ENCODE measurements at regions not wholly inside any gene's neighbourhood (a gene's known extent, or its start where the extent isn't known, plus 50 kb on each side); places are given as distances from the start of the nearest gene placed in this dataset.
"Not testable (repeated sequence)": the region's sequence is repeated elsewhere in the genome, so short reads cannot be mapped to it uniquely, and the experiment has no call there.

DNA sequence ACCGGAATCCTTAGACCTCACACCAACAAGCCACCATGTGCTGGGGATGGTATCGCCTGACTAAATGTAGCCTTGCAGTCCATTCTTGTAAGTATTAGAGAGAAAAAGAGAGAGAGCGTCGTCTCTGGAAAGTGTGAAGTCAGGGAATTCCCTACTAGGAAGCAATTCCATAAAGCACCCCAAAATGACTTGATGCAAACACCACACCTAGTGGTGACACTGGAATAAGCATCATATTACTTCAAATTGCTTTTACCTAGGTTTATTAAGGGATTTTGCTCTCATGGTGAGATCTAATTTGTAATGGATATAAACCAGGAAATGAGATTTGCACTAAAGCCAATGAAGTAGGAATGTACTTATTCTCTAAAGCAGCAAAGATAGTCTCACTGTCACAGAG, 111.4 kb upstream of the METTL9 start:
- DNase-seq (ENCODE audit: low read depth in 2 of 2): not testable (repeated sequence)

DNA sequence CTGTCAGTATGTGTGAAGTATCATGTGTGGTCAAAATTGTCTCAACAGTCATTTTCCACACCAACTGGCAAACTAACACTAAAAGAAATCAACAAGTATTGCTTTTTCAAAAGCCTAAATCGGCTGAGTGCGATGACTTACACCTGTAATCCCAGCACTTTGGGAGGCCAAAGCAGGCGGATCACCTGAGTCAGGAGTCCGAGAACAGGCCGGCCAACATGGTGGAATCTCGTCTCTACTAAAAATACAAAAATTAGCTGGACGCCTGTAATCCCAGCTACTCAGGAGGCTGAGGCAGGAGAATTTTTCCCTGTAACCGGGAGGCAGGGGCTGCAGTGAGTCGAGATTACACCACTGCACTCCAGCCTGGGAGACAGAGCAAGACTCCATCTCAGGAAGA, 100.3 kb upstream of the METTL9 start:
- not testable (repeated sequence) for DNase-seq (ENCODE audit: low read depth in 2 of 2)

DNA sequence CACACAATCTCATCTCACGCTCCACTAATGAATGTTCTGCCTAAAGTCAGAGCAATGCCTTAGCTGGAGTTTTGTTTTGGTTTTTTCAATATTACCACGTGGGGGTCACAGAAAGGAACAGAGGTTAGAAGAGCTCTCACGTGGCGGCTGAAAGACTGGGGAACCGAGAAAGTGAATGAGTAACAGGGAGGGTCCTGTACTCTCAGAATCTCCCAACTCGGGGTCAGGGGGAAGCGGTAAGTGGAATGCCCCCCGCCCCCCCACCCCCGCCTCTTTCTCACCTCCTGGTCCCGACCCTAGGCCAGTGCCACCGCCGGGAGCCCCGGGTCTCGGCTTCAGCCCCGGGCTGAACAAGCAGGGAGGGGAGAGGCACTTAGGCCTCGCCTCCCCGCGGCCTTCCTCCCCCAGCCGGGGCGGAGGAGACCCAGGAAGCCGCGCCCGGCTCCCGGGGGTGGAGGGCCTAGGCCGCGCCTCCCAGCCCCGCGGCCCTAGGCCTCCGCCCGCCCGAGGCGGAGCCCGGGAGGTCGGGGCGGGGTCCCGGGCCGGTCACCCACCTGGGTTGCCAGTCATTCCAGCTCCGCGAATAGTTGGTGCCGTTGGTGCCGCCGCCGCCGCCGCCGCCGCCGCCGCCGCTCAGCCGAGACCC, 98.0 kb upstream of the METTL9 start:
- peak; percentile 37 to 46 for DNase-seq (ENCODE audit: low read depth in 2 of 2)

DNA sequence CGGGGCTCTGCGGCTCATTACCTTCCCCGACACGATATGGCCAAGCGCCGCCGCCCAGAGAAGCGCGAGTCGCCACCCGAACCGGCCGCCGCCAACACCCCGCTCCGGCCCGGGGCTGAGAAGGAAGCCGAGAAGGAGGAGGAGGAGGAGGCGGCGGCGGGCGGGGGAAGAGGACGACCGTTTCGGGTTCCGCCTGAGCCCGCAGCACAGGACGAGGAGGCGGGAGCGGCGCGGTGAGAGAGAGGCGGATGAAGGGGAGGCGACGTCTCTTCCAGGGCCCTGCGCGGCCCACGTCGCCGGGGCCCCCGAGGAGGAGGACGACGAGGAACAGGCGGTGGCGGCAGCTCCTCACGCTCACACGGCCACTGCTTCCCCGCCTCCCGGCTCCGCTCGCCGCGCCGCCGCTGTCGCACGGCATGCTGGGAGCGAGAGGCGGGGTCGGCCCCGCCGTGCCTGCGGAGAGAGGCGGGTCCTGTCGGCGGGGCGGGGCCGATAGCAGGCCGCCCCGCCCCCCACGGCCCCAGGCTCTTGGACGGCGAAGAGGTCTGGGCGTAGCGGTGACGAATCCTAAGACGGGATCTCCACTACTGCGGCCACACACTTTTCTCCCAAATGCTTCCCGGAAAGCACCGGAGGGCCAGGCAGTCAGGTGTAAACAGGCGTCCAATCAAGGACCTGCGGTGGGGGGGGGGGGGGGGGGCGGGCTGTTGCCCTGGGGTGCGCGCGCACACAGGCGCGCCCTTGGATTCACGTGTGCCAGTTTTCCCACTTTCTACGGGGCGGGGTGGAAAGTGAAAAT, 97.3 kb upstream of the METTL9 start:
- DNase-seq (ENCODE audit: low read depth in 2 of 2): peak; percentile 80 to 82

DNA sequence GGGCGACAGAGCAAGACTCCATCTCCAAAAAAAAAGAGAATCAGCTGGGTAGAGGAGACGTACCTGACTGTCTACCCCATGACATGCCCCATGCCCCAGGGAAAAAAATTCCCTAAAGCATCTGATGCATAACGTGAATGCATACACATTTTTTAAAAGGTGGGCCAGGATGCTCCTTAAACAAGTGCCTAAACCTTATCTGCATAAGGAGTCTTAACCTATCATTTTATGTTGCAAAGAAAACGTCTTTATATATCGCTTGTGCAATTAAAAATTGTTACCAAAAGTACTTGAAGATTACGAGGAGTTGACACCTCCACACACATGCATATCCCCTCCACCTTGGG, 95.8 kb upstream of the METTL9 start:
- not testable (repeated sequence) for DNase-seq (ENCODE audit: low read depth in 2 of 2)

DNA sequence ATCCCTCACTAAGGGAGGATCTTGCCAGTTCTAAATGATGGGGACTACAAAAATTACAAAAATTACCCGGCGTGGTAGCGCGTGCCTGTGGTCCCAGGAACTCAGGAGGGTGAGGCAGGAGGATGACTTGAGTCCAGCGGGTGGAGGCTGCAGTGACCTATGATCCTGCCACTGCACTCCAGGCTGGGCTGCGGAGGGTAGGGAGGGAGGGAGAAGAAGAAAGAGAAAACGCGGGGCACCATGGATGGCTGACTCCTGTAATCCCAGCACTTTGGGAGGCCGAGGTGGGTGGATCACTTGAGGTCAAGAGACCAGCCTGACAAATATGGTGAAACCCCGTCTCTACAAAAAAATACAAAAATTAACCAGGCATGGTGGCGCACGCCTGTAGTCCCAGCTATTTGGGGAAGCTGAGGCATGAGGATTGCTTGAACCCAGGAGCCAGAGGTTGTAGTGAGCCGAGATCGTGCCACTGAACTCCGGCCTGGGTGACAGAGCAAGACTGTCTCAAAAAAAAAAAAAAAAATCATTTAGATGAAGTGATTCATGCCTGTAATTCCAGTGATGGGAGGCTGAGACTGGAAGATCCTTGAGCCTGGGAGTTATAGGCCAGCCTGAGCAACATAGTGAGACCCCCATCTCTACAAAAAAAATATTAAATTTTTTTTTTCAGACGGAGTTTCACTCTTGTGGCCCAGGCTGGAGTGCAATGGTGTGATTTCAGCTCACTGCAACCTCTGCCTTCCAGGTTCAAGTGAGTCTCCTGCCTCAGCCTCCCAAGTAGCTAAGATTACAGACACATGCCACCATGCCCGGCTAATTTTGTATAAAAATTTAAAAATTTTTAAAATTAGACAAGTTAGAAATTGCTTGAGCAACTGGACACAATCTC, 95.2 kb upstream of the METTL9 start:
- not testable (repeated sequence) for DNase-seq (ENCODE audit: low read depth in 2 of 2)

DNA sequence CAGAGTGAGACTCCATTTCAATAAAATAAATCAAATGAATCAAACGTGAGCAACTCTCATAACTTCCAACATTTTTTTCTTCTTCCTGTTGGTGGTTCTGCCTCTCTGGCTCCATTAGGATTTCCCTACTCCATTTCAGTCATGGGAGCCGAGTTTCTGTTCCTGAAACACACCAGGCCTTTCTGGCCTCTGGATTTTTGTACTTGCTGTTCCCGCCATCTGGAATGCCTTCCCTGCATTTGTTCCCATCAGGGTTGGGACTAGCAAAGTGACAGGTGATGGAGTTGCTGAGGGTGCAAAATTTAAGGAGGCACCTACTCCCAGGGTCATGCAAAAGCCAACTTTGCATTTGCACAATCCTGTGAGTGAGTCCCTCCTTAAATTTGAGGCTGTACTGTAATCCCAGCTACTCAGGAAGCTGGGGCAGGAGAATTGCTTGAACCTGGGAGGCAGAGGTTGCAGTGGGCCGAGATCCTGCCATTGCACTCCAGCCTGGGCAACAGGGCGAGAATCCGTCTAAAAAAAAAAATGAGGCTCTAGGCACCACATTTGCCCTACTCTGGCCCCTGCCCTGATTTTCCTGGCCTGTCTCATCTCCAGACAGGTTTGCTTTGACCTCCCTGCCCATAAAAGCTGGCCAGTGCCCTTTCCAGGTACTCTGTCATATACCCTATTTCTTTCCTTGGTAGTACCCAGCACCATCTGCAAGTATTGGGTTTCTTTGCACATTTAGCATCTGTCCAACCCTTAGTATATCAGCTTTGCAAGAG, 93.4 kb upstream of the METTL9 start:
- not testable (repeated sequence) for DNase-seq (ENCODE audit: low read depth in 2 of 2)

DNA sequence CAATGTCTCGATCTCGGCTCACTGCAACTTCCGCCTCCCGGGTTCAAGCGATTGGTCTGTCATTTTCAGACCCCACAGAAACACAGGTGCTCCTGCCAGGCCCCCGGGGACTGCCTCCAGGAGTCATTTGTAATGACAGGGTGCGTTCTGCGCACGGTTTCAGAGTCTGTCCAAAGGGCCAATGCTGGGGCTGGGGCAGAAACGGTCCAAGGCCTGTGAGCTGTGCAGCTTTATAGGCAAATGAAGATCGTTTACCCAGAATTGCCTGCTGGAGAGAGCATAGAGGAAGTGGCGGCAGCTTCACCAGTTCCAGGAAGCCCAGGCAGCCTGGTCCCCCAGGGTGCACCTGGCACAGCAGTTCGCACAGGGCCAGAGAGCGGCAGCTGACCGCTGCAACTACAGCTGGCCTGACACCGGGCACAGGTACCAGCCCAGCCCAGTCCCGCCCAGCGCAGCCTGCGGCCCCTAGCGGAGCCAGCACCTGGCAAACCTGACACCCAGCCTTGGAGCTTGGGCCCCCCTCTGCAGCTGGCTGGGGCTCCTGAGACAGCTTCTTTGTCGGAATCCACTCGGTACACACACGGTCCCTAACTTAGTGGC, 92.4 kb upstream of the METTL9 start:
- peak; percentile 21 to 35 for DNase-seq (ENCODE audit: low read depth in 2 of 2)

DNA sequence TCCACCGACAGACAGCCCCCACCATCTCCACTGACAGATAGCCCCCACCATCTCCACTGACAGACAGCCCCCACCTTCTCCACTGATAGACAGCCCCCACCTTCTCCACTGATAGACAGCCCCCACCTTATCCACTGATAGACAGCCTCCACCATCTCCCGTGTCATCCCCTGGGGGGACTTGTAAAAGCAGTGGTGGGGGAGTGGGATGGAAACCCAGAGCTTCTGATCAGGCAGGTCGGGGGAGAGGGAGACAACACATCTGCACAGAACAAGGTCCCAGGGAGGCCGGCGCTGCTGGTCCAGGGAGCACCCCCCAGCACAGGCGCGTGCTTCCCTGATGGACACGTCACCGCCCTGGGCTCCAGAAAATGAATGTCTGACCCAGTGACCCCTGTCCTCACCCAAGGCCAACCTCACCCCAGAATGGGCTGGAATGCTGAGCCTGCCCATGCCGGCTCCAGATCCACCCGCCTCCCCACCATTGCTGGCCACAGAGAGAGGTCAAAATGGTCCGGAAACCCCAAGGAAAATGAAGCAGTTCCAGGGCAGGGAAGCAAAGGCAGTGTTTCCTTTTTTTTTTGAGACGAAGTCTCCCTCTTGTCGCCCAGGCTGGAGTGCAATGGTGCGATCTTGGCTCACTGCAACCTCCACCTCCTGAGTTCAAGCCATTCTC, 91.6 kb upstream of the METTL9 start:
- DNase-seq (ENCODE audit: low read depth in 2 of 2): not testable (repeated sequence)

DNA sequence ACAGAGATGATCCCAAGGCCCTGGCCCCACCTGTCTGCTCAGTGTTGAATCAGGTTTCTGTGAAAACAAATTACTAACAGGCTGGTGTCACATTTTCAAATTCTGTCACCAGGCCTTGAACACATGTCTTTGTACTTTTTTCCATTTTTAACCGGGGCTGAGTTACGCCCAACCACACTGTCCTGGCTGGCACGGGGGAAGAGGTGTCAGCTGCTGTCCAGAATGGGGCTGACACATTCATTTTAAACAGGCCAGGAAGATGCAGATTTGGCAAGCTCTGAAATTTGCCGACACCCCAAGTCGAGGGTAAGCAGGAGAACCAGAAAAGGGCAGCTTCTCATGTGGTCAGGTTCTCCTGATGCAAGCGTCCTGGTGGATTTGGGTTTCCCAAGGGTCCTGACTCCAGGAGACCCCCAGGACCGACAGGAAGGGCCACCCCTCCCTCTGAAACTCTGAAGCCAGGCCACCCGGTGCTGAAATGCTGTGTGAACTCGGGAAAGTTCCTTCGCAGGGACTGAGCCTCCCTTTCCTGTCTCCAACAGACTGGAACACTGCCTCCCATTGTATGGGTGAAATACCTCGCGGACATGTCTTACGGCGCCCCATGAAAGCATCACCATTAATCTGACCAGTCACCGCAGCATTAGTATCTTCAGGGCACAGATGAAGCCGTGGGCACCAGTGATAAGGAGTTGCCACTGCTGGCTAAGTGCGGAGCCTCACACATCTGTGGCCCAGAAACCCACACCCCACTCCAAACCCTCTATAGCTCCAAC, 90.5 kb upstream of the METTL9 start:
- DNase-seq (ENCODE audit: low read depth in 2 of 2): not testable (repeated sequence)

DNA sequence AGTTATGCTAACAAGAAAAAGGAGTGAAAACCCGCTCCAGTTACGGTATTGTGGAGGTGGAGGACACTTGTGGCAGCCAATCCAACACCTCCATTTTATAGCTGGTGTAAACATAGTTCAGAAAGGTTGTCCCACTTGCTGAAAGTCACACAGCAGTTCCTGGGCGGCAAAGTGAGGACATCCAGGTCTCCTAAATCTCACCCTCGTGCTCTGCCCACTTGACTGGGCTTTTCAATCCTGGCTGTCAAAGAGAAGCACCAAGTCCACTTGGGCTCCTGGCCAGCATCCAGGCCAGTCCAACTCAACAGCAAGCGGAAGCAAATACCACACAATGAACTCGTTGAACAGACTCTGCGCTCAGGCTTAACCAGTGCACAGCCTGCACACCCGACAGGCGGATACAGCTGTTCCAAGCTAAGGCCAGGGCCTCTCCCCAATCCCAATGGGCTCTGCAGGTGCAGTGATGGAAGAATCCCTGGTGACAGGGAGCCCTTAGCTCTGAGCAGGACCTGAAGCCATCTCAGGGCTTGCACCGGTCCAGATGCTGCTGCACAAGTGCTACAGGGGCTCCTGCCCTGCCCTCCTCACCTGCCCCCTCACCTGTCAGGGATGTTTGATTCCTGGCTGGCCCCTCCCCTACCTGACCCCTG, 89.8 kb upstream of the METTL9 start:
- DNase-seq (ENCODE audit: low read depth in 2 of 2): not testable (repeated sequence)

DNA sequence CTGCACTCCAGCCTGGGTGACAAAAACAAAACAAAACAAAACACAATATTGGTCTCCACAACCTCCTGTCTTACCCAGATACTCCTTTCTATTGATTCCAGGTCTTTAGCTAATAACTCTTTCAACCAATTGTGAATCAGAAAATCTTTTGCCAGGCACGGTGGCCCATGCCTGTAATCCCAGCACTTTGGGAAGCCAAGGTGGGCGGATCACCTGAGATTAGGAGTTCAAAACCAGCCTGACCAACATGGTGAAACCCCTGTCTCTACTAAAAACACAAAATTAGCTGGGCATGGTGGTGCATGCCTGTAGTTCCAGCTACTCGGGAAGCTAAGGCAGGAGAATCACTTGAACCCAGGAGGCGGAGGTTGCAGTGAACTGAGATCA, 88.5 kb upstream of the METTL9 start:
- not testable (repeated sequence) for DNase-seq (ENCODE audit: low read depth in 2 of 2)

DNA sequence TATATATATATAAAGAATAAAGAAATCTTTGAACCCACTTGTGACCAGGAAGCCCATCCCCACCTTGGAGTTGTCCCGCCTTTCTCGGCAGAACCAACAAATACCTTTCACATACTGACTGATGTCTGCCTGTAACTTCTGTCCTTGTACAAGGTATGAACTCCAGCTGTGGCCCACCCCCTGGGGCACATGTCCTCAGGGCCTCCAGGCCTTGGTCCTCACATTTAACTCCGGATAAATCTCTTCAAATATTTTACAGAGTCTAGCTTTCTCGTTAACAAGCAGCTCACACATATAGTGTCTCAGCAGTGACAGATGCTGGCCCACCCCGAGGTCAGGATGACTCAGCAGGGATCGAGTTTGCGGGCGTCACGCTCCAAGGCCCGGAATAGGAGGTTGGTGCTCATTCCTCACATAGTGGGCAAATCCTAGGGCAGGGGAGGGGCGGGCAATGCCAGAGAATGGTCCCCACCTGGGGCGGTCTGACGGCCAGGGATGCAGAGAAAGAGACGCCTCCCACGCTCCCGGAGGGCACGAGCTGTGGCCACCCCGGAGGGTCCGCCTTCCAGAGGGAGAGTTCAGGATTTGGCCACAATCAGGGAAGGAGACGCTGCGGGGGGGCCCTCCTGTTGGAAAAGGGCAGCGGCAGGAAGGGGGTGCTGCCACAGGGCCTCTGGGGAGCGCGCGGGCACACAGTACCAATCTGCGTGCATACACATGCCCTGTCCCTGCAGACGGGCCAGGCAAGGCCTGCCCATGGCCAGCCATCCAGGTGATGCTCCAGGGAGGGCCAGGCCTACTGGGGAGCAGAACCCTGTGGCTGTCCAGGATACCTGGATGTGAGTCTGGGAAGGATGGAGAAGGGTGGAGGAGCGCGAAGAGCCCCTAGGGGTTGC, 87.8 kb upstream of the METTL9 start:
- not testable (repeated sequence) for DNase-seq (ENCODE audit: low read depth in 2 of 2)

DNA sequence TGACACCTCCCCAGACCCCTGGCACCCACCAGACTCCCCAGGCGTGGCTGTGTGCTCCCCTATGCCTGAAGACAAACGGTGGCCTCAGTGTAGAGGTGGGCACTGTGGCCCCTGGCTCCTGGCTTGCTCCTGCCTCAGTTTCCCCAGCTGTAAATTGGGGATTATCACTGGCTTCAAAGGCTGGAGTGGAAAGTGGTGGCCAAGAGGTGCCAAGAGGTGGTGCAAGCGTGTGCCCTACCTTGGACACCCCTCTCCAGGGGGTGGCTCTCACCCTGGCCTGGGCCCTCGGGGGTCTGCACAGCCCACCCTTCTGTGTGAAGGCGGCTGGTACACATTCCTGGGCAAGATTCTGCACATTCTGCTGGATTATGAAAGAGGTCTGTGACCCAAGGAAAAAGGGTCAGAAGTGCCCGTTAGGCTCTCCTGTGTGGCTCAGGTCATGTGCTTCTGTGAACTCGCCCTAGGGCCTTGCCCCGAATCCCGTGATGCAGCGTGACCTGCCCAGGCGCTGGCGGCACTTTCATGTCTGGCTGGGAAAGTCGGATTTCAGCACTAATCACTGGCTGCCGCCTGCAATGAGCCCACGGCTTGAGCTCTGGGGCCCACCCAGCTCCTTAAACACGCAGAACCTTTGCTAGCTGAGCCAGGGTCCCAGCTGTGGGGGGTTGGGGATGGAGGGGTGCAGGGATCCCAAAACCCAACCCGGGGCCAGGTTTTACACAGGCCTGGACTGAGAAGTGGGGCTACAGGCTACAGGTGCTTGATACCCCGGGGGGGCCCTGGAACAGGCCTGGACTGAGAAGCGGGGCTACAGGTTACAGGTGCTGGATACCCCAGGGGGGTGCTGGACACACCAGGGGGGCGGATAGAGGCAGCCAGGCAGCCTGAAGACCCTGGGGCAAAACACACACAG, 86.8 kb upstream of the METTL9 start:
- DNase-seq (ENCODE audit: low read depth in 2 of 2): not testable (repeated sequence)

DNA sequence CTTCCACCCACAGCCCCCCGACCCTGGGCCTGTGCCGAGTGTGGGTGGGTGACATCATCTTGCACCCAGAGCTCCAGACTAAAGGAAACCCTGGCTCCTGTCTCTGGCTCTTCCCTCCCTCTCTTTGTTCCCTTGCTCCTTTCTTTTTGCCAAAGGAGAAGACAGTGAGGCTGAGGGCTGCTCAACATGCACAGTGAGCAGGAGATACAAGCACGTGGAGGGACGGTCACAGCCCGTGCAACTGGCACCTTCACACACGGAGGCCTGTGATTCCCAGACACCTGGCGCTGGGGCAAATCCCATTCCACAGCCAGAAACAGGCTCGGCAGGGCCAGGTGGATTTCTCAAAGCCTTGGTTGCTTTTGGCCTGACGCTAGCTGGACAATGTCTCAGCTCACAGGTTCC, 86.0 kb upstream of the METTL9 start:
- not testable (repeated sequence) for DNase-seq (ENCODE audit: low read depth in 2 of 2)

DNA sequence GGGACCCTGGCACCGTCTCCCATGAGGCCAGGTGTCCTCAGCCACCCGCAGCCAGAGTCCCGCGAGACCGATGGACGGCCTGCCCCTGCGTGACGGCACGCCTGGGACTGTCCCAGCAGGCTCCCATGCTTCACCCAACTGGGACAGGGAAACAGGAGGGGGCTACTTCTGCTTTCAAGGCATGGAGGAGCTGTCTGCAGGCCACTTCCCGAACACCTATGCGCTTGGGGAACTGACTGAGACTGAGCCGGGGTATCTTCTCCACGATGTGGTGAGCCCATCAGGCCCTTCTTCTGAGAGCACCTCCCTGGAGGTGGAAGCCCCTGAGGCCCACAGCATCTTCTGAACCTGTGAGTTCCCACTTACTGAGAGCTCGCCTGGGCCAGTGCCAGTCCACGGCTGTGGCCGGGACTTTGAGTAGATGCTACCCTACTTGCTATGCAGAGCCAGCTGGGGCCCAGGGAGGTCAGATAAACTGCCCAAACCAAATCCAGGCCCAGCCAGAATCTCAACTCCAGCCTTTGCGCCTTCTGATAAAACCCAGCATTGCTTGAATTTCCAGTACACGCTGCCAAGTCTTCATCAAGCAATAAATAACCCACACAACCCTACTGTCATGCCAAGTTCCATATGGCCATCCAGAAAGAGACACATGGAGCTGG, 85.4 kb upstream of the METTL9 start:
- not testable (repeated sequence) for DNase-seq (ENCODE audit: low read depth in 2 of 2)

DNA sequence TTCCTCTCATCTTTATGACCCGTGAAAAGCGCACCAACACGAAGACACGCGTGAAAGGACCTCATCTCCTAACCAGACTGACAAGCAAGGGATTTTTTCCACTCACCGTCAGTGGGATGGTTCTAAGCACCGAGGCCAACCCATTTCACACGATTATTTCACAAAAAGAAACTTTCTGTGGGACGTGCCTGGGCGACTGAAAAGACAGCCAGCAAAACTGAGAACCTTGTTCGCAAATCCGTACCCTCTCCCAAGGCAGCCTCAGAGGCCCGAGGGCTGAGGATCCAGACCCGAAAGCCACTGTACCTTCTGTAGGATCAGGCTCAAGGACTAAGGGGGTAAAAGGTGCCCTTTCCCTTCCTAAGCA, 84.9 kb upstream of the METTL9 start:
- not testable (repeated sequence) for DNase-seq (ENCODE audit: low read depth in 2 of 2)
